ENCODE measurements at regions not wholly inside any gene's neighbourhood (a gene's known extent, or its start where the extent isn't known, plus 50 kb on each side); places are given as distances from the start of the nearest gene placed in this dataset.

DNA sequence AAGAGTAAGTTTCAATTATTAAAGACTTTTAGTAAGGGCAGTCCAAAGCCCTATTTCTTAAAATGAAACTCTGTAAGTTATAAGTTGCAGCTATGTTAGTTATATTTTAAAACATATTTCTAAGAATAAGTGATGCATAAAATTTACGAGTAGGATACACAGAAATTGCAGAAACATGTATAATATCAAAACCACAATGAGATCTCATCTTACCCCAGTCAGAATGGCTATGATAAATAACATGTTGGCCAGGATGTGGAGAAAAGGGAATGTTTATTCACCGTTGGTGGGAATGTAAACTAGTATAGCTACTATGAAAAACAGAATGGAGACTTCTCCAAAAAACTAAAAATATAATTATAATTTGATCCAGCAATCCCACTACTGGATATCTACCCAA is 201.2 kb downstream of the CBLN2 start:
- Mint-ChIP-seq H3K27ac (ENCODE audit: unreplicated experiment) (no peak overlapping the region), H3K36me3 (ENCODE audit: unreplicated experiment) (no peaks in the 10 kb centered on the region), H3K27me3 (ENCODE audit: unreplicated experiment) (no peaks in the 10 kb centered on the region), H3K9me3 (ENCODE audit: unreplicated experiment) (no peaks in the 10 kb centered on the region), H3K4me1 (ENCODE audit: low read depth, unreplicated experiment) (no peaks in the 10 kb centered on the region), H3K4me3 (ENCODE audit: unreplicated experiment) (no peak overlapping the region)
- TF ChIP-seq, protein P1, sequence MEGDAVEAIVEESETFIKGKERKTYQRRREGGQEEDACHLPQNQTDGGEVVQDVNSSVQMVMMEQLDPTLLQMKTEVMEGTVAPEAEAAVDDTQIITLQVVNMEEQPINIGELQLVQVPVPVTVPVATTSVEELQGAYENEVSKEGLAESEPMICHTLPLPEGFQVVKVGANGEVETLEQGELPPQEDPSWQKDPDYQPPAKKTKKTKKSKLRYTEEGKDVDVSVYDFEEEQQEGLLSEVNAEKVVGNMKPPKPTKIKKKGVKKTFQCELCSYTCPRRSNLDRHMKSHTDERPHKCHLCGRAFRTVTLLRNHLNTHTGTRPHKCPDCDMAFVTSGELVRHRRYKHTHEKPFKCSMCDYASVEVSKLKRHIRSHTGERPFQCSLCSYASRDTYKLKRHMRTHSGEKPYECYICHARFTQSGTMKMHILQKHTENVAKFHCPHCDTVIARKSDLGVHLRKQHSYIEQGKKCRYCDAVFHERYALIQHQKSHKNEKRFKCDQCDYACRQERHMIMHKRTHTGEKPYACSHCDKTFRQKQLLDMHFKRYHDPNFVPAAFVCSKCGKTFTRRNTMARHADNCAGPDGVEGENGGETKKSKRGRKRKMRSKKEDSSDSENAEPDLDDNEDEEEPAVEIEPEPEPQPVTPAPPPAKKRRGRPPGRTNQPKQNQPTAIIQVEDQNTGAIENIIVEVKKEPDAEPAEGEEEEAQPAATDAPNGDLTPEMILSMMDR (IDR thresholded peaks at IDR 0.05; ENCODE audit: partially characterized antibody, unreplicated experiment), result no peak
- no peak for DNase-seq

DNA sequence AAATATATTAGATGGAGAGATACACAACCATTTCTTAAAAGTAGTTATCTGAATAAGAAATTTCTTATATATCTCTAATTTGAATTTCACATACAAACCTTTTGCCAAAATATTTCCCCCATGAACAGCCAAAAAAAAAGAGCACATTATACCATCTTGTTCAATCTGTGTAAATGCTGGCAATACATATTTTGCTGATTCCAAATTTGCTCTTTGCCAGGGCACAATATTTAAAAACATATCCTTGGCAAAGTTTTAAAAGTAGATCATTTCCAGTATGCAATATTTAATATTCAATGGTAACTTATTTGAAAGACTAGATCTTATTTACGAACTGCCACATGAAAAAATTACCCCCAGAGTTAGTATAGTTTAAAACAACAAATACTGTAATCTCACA is 204.2 kb downstream of the CBLN2 start:
- Mint-ChIP-seq H3K4me1 (ENCODE audit: low read depth, unreplicated experiment) (no peaks in the 10 kb centered on the region), H3K4me3 (ENCODE audit: unreplicated experiment) (no peak overlapping the region), H3K36me3 (ENCODE audit: unreplicated experiment) (no peaks in the 10 kb centered on the region), H3K27me3 (ENCODE audit: unreplicated experiment) (no peaks in the 10 kb centered on the region), H3K27ac (ENCODE audit: unreplicated experiment) (no peak overlapping the region), H3K9me3 (ENCODE audit: unreplicated experiment) (no peaks in the 10 kb centered on the region)
- no peak for DNase-seq
- TF ChIP-seq, protein P1 (IDR thresholded peaks at IDR 0.05; ENCODE audit: partially characterized antibody, unreplicated experiment), result no peak

DNA sequence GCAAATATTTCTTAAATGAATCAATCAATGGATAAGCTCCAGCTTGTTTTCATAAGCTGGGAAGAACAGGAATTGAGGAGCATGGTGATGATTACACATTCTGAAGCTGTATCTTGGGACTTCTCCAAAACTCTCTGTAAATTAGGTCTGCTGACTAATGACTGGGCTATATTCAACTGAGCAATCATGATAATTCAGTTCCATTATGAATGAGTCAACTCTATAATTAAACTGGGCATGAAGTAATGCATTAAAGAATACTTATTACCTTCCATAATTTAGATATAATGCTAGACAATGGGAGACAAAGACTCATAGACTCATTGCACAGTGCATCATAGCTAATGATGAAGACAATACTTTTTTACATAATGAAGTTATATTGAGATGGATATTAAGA is 207.4 kb downstream of the CBLN2 start:
- Mint-ChIP-seq H3K27ac (ENCODE audit: unreplicated experiment) (no peak overlapping the region), H3K27me3 (ENCODE audit: unreplicated experiment) (no peaks in the 10 kb centered on the region), H3K4me1 (ENCODE audit: low read depth, unreplicated experiment) (no peaks in the 10 kb centered on the region), H3K36me3 (ENCODE audit: unreplicated experiment) (no peaks in the 10 kb centered on the region), H3K4me3 (ENCODE audit: unreplicated experiment) (no peak overlapping the region), H3K9me3 (ENCODE audit: unreplicated experiment) (no peaks in the 10 kb centered on the region)
- TF ChIP-seq, protein P1 (IDR thresholded peaks at IDR 0.05; ENCODE audit: partially characterized antibody, unreplicated experiment), result no peak
- no peak for DNase-seq

DNA sequence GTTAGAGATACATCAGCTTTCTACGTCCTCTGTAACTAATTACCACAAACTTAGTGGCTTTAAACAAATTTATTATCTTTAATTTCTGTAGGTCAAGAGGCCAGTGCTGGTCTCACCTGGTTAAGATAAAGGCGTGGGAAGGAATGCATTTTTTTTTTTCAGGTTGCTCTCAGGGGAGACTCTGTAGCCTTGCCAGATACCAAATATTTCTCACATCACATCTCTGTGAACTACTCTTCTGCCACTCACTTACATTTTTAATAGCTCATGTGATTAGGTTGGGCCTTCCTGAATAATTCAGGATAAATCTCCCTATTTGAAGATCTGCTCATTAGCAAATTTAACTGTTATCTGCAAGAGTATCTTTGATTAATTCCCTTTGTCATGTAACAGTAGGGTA is 214.6 kb downstream of the CBLN2 start:
- TF ChIP-seq, protein P1 (IDR thresholded peaks at IDR 0.05; ENCODE audit: partially characterized antibody, unreplicated experiment), result no peak
- Mint-ChIP-seq H3K9me3 (ENCODE audit: unreplicated experiment) (no peaks in the 10 kb centered on the region), H3K27me3 (ENCODE audit: unreplicated experiment) (no peaks in the 10 kb centered on the region), H3K4me3 (ENCODE audit: unreplicated experiment) (no peak overlapping the region), H3K4me1 (ENCODE audit: low read depth, unreplicated experiment) (no peaks in the 10 kb centered on the region), H3K27ac (ENCODE audit: unreplicated experiment) (no peak overlapping the region), H3K36me3 (ENCODE audit: unreplicated experiment) (no peaks in the 10 kb centered on the region)
- no peak for DNase-seq

DNA sequence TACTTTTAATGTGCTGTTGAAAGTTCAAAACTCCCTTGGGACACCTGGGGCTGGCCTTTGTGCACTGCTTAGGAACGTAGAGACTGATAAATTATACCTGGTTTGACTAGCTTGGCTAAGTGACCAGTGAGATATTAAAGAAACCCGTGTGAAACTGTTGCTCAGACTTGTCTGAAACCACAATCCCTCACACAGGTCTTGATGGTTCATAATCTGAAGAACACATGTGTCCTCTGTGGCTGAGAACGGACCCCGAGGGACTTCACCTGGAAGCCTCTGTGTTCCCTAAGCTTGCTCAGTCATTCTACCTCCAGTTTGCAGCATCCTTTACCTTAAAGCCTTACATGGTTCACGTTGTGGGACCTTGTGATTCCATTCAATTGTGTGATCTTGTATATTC is 218.8 kb downstream of the CBLN2 start:
- H3K27me3 Mint-ChIP-seq (ENCODE audit: unreplicated experiment), result no peaks in the 10 kb centered on the region
- H3K4me3 Mint-ChIP-seq (ENCODE audit: unreplicated experiment), result no peak overlapping the region

More for the DNA sequence above, 218.8 kb downstream of the CBLN2 start:
- Mint-ChIP-seq H3K9me3 (ENCODE audit: unreplicated experiment) (no peaks in the 10 kb centered on the region), H3K4me1 (ENCODE audit: low read depth, unreplicated experiment) (no peaks in the 10 kb centered on the region), H3K36me3 (ENCODE audit: unreplicated experiment) (no peaks in the 10 kb centered on the region), H3K27ac (ENCODE audit: unreplicated experiment) (no peak overlapping the region)
- no peak for DNase-seq
- TF ChIP-seq, protein P1 (IDR thresholded peaks at IDR 0.05; ENCODE audit: partially characterized antibody, unreplicated experiment), result no peak
